GM12864 (cell line): ENCODE measurements at regions not wholly inside any gene's neighbourhood (a gene's known extent, or its start where the extent isn't known, plus 50 kb on each side); places are given as distances from the start of the nearest gene placed in this dataset.

Experiments
- DNase-seq: peaks from one replicate; pipeline ENCODE4 v3.0.0-alpha.2; 2011; ENCODE audit warnings: low read depth
- H3K4me3 ChIP-seq: 2 replicates; pipeline ENCODE4 v1.5.1; 2011; ENCODE audit warnings: mild to moderate bottlenecking, low read depth, low read length, control low read depth
- TF ChIP-seq, protein P1 (sequence below): IDR thresholded peaks from 2 replicates; pipeline ENCODE4 v1.5.1; 2011; ENCODE audit warnings: low read depth, mild to moderate bottlenecking, moderate library complexity, low read length, control low read depth, inconsistent platforms; ENCODE audit errors: missing control alignments

DNA sequence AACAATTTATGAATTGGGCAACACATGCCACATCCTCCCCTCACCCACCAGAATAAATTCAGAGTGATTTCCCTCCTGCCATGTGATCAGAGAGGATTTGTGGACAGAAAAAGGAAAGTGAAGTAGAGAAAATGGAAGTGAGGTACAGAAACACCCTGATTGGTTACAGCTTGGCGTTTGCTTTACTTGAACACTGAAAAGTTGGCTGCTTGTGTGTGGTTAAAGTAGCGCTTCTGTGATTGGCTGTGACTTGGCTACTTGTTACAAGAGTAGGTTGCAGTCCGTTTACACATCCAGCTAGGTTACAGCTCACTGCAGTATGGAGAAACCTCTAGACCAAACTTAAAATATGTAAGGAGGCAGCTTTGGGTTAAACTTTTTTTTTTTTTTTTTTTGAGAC, 205.2 kb upstream of the ZNF608 start:
- H3K4me3 ChIP-seq: peak overlapping the region; percentile 32
- peak; percentile 98 for DNase-seq
- TF ChIP-seq, protein P1, sequence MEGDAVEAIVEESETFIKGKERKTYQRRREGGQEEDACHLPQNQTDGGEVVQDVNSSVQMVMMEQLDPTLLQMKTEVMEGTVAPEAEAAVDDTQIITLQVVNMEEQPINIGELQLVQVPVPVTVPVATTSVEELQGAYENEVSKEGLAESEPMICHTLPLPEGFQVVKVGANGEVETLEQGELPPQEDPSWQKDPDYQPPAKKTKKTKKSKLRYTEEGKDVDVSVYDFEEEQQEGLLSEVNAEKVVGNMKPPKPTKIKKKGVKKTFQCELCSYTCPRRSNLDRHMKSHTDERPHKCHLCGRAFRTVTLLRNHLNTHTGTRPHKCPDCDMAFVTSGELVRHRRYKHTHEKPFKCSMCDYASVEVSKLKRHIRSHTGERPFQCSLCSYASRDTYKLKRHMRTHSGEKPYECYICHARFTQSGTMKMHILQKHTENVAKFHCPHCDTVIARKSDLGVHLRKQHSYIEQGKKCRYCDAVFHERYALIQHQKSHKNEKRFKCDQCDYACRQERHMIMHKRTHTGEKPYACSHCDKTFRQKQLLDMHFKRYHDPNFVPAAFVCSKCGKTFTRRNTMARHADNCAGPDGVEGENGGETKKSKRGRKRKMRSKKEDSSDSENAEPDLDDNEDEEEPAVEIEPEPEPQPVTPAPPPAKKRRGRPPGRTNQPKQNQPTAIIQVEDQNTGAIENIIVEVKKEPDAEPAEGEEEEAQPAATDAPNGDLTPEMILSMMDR: no peak

DNA sequence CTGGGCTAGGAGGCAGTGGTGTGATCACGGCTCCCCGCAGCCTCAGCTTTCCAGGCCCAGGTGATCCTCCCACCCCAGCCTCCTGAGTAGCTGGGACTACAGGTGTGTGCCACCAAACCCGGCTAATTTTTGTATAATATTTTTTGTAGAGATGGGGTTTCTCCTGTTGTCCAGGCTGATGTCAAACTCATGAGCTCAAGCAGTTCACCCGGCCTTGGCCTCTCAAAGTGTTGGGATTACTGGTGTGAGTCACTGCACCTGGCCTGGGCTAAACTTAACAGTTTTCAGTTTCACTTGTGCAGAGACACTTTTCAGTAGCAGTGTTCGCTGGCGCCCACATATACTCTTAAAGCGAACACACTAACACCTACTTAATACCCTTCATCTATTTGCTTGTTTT, 205.6 kb upstream of the ZNF608 start:
- TF ChIP-seq, protein P1: no peak
- H3K4me3 ChIP-seq: peak overlapping the region; percentile 32
- DNase-seq: peak; percentile 89

- peak; percentile 44 for DNase-seq
- peak overlapping the region; percentile 26; the same call in 1 of the 2 replicates for H3K4me3 ChIP-seq
- TF ChIP-seq, protein P1: no peak
Measured at GRCh38 chr5:124952566-124952965, 206.1 kb upstream of the ZNF608 start.

DNA sequence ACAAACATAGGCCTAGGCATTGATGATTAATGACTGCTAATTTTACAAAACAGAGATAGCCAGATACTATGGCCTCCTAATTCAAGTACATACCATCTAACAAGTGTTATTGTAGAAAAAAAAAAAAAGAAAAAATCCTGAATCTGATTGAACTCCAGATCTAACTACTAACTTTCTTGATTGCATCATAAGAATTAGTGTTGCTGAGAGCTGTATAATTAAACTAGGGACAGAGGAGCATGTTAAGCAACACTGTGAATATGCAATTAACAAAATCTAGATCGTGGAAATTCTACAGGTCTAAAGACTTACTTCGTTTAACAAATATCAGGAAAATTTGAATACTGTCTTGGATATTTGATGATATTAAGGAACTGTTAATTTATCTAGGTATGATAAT, 208.3 kb upstream of the ZNF608 start:
- H3K4me3 ChIP-seq: no peak overlapping the region
- DNase-seq: no peak
- TF ChIP-seq, protein P1: no peak

DNA sequence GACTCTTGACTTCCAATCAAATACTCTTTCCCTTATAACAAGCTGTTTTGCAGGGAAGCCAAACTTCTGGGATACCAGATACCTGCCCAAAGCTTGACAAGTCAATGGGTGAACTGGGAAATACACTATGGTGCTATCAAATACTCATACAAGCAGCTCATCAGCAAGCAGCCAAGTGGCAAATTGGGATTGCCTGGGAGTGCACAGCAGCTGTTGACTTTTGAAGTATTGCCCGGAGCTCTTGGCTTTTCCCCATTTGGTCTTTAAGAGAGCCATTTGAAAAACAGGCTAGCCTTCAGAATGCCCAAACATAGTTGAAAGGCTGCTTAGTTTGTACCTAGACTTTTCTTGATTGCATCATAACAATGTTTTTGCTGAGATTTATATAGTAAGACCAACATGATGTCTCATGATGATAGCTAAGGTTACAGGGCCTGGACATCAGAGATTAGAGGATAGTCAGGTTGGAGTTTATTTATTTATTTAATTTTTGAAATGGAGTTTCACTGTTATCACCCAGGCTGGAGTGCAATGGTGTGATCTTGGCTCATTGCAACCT, 210.1 kb upstream of the ZNF608 start:
- TF ChIP-seq, protein P1: no peak
- no peak for DNase-seq
- H3K4me3 ChIP-seq: no peak overlapping the region

- DNase-seq: no peak
- no peak overlapping the region for H3K4me3 ChIP-seq
- TF ChIP-seq, protein P1: no peak
Measured at GRCh38 chr5:124957063-124957462, 210.6 kb upstream of the ZNF608 start.

GRCh38 chr5:124960266-124960665, 213.8 kb upstream of the ZNF608 start:
- TF ChIP-seq, protein P1: no peak
- DNase-seq: no peak
- no peak overlapping the region for H3K4me3 ChIP-seq
